C4-2B (cell line): ENCODE measurements at regions not wholly inside any gene's neighbourhood (a gene's known extent, or its start where the extent isn't known, plus 50 kb on each side); places are given as distances from the start of the nearest gene placed in this dataset.

Experiments
- CTCF ChIP-seq: fragments of 450-650 bp; conservative IDR thresholded peaks from 2 replicates; pipeline ENCODE4 v1.5.1; 2017; ENCODE audit warnings: mild to moderate bottlenecking
- ZFX ChIP-seq: fragments of 450-650 bp; IDR thresholded peaks from 2 replicates; pipeline ENCODE4 v1.6.1; 2017

DNA sequence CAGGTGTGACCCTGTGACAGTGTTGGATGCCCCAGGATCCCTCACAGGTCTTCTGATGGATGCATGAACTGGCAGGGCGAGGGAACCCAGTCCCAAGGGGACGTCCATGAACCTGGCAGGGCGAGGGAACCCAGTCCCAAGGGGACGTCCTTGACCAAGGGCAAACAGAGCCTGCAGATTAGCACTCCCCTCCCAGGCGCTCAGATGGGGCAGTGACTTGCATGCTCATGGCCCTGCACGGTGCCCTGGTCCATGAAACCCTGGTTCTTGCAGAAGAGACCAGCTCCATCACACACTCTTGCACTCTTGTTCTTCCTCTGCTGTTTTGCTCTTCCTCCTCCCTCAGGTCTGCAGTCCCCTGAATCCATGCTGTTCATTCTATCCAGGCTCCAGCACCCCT, 192.7 kb downstream of the GALR1 start:
- no peak for TF ChIP-seq CTCF
- no peak for TF ChIP-seq ZFX
